ENCODE measurements at regions not wholly inside any gene's neighbourhood (a gene's known extent, or its start where the extent isn't known, plus 50 kb on each side); places are given as distances from the start of the nearest gene placed in this dataset.

DNA sequence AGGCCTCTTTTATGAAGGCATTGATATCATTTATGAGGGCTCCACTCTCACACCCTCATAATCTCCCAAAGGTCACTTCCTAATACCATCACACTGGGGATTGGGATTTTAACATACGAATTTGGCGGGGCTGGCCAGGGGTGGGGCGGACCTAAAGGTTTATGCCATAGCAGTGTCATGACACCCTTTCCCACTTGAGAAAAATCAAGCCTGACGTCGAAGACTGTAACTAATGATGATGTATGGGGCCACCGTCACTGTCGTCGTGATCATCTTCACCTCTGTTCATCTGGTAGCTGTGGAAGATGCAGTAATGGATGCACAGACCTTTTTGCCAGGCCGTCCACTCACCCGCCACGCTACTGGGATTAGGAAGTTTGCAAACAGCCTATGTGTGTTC is 912.1 kb downstream of the TBC1D22A start:
- TF ChIP-seq, protein P1, sequence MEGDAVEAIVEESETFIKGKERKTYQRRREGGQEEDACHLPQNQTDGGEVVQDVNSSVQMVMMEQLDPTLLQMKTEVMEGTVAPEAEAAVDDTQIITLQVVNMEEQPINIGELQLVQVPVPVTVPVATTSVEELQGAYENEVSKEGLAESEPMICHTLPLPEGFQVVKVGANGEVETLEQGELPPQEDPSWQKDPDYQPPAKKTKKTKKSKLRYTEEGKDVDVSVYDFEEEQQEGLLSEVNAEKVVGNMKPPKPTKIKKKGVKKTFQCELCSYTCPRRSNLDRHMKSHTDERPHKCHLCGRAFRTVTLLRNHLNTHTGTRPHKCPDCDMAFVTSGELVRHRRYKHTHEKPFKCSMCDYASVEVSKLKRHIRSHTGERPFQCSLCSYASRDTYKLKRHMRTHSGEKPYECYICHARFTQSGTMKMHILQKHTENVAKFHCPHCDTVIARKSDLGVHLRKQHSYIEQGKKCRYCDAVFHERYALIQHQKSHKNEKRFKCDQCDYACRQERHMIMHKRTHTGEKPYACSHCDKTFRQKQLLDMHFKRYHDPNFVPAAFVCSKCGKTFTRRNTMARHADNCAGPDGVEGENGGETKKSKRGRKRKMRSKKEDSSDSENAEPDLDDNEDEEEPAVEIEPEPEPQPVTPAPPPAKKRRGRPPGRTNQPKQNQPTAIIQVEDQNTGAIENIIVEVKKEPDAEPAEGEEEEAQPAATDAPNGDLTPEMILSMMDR (IDR thresholded peaks at IDR 0.05), result no peak
- DNase-seq (ENCODE audit: low spot score), result no peak
- no peak overlapping the region for H3K27ac ChIP-seq
- H3K4me3 ChIP-seq, result no peak overlapping the region

DNA sequence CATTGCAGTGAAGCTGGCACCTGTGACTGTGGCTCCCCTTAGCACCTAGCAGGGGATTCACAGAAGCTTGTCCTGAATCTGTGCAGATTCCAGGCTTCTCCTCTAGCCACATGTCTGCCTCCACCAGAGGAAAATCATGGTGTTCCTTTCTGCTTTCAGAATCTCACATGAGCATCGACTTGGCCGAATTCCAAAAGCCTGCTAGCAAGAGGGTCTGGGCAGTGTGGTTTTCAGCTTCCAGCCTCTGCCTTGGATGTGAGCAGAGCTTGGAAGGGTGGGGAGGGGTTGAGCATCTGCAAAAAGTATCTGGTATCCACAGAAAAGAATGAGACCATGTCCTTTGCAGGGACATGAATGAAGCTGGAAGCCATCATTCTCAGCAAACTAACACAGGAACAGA is 911.1 kb downstream of the TBC1D22A start:
- H3K27ac ChIP-seq, result no peak overlapping the region
- H3K4me3 ChIP-seq, result no peak overlapping the region
- no peak for DNase-seq (ENCODE audit: low spot score)
- TF ChIP-seq, protein P1 (IDR thresholded peaks at IDR 0.05), result no peak

DNA sequence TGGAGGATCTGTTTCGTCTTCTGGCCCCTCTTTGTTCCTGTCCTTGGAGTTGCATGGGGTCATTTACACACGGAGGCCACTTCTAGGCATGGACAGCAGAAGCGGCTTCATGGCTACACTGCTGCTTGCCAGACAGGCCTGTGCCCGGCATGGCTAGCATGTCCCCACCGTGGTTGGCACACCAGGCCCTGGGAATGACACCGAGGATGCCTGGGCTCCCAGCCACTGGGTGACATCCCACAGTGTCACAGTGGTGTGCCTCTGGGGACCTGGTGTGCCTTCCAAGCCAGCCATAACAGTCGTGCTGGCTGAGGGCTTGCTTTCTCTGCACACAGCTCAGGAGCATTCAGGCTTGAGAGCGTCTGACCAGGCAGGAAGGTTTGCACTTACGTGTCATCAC is 910.1 kb downstream of the TBC1D22A start:
- TF ChIP-seq, protein P1 (IDR thresholded peaks at IDR 0.05), result no peak
- DNase-seq (ENCODE audit: low spot score), result no peak
- Histone ChIP-seq H3K4me3 (no peak overlapping the region), H3K27ac (no peak overlapping the region)

DNA sequence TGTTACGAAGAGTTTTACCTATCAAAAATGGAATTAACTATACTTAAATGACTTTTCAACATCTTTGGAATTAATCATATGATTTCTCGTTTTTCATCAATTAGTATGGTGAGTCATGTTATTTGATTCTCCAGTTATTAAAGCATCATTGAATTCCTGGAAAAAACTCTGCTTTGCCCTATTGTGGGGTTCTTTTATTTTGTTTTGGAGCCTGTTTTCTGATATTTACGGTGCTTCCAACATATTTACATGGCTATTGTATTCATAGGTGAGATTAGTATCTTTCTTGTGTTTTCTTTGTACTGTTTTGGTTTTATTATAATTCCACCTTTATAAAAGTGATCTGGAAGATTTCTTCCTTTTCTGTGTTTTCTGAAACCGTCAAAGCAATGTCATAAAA is 902.7 kb downstream of the TBC1D22A start:
- Histone ChIP-seq H3K4me3 (no peak overlapping the region), H3K27ac (no peak overlapping the region)
- DNase-seq (ENCODE audit: low spot score), result no peak
- TF ChIP-seq, protein P1 (IDR thresholded peaks at IDR 0.05), result no peak

DNA sequence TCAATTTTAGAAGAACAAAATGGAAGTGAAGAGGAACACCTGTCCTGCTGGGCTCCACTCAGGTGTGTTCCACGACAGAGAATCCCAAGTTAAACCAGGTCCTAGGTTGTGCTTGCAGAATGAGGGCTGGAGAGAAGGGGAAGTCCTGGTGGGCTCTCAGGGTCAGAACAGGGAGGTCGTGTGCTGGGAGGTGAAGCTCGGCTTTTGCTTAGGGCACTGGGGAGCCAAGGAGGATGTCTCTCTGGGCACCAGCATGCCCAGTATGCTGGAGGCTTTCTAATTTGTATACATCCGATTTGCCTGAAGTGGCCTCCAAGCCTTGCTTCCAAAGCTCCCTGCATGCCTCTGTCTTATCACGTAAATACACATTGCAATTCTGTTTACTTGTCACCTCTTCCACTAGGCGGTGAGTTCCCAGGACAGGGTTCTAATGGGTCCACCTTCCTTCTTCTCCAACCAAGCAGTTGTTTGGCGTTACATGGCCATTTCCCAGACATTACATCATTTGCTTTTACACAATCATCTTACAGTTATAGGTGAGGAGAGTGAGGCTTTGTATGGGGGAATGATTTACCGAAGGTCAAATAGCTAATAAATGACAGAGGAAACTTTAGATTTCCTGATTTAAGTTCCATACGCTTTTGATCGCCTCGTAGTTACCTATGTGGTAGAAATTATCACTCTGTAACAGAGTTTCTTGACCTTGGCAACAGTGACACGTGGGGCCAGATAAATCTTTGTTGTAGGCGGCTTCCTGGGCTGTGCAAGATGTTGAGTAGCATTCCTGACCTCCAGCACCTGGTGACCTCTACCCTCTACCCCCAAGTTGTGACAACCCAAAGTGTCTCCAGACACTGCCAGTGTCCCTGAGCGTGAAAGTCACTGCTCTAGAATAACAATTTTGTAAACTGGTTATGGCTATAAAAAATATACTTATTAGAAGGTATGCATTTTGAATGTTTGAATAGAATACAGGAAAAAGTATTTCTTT is 901.5 kb downstream of the TBC1D22A start:
- no peak overlapping the region for H3K27ac ChIP-seq
- no peak overlapping the region for H3K4me3 ChIP-seq
- no peak for DNase-seq (ENCODE audit: low spot score)
- TF ChIP-seq, protein P1 (IDR thresholded peaks at IDR 0.05), result no peak

DNA sequence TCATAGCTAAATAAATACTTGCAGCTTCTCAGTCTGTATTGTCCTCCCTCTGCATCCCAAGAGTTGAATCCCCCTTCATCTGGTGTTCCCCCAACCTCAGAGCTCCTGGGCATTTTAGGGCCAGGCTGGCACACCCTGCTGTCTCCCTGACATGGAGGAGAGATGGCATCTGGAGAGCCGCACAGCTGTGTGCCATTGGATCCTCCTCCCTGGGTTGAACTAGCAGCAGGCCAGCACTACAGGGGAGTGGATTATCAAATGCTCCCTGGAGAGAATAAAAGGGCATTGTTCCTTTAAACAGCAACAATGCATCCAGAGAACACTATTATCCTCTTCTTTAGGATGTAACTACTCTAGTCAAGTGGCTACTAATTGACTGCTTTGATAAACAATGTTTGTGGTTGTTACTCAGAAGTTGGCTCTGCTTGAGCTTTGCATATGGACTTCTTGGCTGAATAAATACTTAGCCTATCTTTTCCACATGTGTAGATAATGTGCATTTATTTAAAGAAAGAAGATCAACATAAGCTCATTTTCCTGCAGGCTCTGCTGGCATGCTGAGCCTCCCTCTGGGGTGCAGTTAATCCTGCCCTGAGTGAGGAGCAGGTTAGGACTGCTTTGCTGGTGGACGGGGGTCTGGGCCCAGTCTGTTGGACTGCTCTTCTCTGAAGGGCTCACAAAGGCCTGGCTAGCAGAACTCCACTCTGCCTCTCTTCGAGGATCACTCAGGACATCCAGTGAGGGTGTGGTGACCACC is 897.2 kb downstream of the TBC1D22A start:
- H3K4me3 ChIP-seq, result no peak overlapping the region
- H3K27ac ChIP-seq, result no peak overlapping the region
- DNase-seq (ENCODE audit: low spot score), result no peak
- TF ChIP-seq, protein P1 (IDR thresholded peaks at IDR 0.05), result no peak
